SU-DHL-6 (cell line): ENCODE measurements at regions not wholly inside any gene's neighbourhood (a gene's known extent, or its start where the extent isn't known, plus 50 kb on each side); places are given as distances from the start of the nearest gene placed in this dataset.

Source experiments
- H2AFZ ChIP-seq: fragments of 200-600 bp; sonication (generic); 2 replicates; pipeline ENCODE4 v1.6.1; 2014; ENCODE audit warnings: low read depth, mild to moderate bottlenecking, moderate library complexity, mixed read lengths, antibody characterized with exemption, low read length; ENCODE audit not compliant: severe bottlenecking
- H3F3A ChIP-seq: fragments of 200-600 bp; shearing (Covaris generic); 2 replicates; pipeline ENCODE4 v1.6.0; 2016; ENCODE audit warnings: antibody characterized with exemption, mild to moderate bottlenecking; ENCODE audit not compliant: insufficient read depth
- H3K27ac ChIP-seq: fragments of 200-600 bp; sonication (generic); 2 replicates; pipeline ENCODE4 v1.5.1; 2016; ENCODE audit warnings: low read depth, mild to moderate bottlenecking, low read length, moderate library complexity, mixed read lengths
- H3K27me3 ChIP-seq: fragments of 200-600 bp; sonication (generic), shearing (Covaris generic); 2 replicates; pipeline ENCODE4 v1.6.0; 2014; ENCODE audit warnings: mild to moderate bottlenecking, low read length
- H3K36me3 ChIP-seq: fragments of 200-600 bp; sonication (generic); 2 replicates; pipeline ENCODE4 v1.6.1; 2014; ENCODE audit warnings: mild to moderate bottlenecking, low read length, mixed read lengths
- H3K4me2 ChIP-seq: fragments of 300-600, 200-600 bp; shearing (Covaris generic), sonication (generic); 2 replicates; pipeline ENCODE4 v1.6.0; 2014; ENCODE audit warnings: low read length, low read depth, mild to moderate bottlenecking; ENCODE audit not compliant: poor library complexity, severe bottlenecking
- H3K4me3 ChIP-seq: fragments of 200-600 bp; sonication (generic); 2 replicates; pipeline ENCODE4 v1.5.1; 2014; ENCODE audit warnings: antibody characterized with exemption, low read length, mild to moderate bottlenecking, mixed read lengths; ENCODE audit not compliant: insufficient read depth, poor library complexity, severe bottlenecking
- H3K79me2 ChIP-seq: fragments of 200-600 bp; sonication (generic); 2 replicates; pipeline ENCODE4 v1.6.1; 2014; ENCODE audit warnings: mild to moderate bottlenecking, low read length, moderate library complexity; ENCODE audit not compliant: insufficient read depth
- H3K9ac ChIP-seq: fragments of 200-600 bp; sonication (generic); 2 replicates; pipeline ENCODE4 v1.7.0; 2014; ENCODE audit warnings: mild to moderate bottlenecking, low read length
- H3K9me2 ChIP-seq: fragments of 200-600 bp; sonication (generic); replicated peaks from 2 replicates; pipeline ENCODE4 v1.6.1; 2014; ENCODE audit warnings: low read length; ENCODE audit not compliant: insufficient read depth
- H3K9me3 ChIP-seq: fragments of 200-600 bp; sonication (generic); 2 replicates; pipeline ENCODE4 v1.6.1; 2014; ENCODE audit warnings: low read length, mixed read lengths; ENCODE audit not compliant: insufficient read depth
- H4K20me1 ChIP-seq: fragments of 200-600 bp; sonication (generic); 2 replicates; pipeline ENCODE4 v1.6.1; 2014; ENCODE audit warnings: low read depth, mild to moderate bottlenecking, antibody characterized with exemption, low read length, moderate library complexity, mixed read lengths
- EZH2phosphoT487 ChIP-seq: fragments of 200-600 bp; sonication (generic), shearing (Covaris generic); conservative IDR thresholded peaks from 2 replicates; pipeline ENCODE4 v1.6.1; 2018; ENCODE audit warnings: mild to moderate bottlenecking, antibody characterized with exemption, low read length, moderate library complexity, mixed read lengths
- TF ChIP-seq, protein P1 (sequence below): fragments of 200-600 bp; sonication (generic); IDR thresholded peaks from one replicate; pipeline ENCODE4 v1.5.1; 2017; ENCODE audit warnings: antibody characterized with exemption, mild to moderate bottlenecking, low read length, moderate library complexity; ENCODE audit not compliant: insufficient read depth, poor library complexity, severe bottlenecking

- no peaks in the 10 kb centered on the region for H3F3A ChIP-seq
Observed at GRCh38 chr4:28436191-28437080, 1575.8 kb downstream of the STIM2 start.

DNA sequence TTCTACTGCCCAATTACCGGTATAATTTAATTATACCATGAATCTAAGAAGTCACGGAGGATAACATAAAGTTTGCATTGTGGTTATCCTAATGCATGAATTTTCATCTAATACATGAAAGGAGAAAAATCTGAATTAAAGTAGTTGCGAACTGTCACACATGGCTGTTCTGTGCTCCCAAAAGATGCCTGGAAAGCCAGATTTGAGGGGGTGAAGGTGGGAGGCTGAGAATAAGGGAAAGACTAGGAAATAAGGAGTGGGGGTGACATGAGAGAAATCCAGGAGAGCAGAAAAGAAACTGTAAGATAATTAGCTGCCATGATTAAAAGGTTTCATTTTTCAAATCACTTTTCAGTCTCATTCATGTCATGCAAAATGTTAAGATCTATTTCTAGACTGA lies 1582.7 kb downstream of the STIM2 start:
- Histone ChIP-seq H3K9me2 (no peaks in the 10 kb centered on the region), H2AFZ (no peak overlapping the region), H3K4me2 (no peak overlapping the region), H3K27ac (no peak overlapping the region), H3F3A (no peaks in the 10 kb centered on the region), H3K9ac (no peak overlapping the region), H4K20me1 (no peaks in the 10 kb centered on the region), H3K79me2 (no peaks in the 10 kb centered on the region), H3K36me3 (no peaks in the 10 kb centered on the region), H3K9me3 (no peaks in the 10 kb centered on the region), H3K27me3 (no peaks in the 10 kb centered on the region), H3K4me3 (no peak overlapping the region)
- TF ChIP-seq EZH2phosphoT487 = no peak
- TF ChIP-seq, protein P1, sequence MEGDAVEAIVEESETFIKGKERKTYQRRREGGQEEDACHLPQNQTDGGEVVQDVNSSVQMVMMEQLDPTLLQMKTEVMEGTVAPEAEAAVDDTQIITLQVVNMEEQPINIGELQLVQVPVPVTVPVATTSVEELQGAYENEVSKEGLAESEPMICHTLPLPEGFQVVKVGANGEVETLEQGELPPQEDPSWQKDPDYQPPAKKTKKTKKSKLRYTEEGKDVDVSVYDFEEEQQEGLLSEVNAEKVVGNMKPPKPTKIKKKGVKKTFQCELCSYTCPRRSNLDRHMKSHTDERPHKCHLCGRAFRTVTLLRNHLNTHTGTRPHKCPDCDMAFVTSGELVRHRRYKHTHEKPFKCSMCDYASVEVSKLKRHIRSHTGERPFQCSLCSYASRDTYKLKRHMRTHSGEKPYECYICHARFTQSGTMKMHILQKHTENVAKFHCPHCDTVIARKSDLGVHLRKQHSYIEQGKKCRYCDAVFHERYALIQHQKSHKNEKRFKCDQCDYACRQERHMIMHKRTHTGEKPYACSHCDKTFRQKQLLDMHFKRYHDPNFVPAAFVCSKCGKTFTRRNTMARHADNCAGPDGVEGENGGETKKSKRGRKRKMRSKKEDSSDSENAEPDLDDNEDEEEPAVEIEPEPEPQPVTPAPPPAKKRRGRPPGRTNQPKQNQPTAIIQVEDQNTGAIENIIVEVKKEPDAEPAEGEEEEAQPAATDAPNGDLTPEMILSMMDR = no peak

More at GRCh38 chr4:28436191-28437080, 1575.8 kb downstream of the STIM2 start:
- Histone ChIP-seq H2AFZ (no peak overlapping the region), H3K9ac (no peak overlapping the region), H3K79me2 (no peaks in the 10 kb centered on the region), H3K27ac (no peak overlapping the region), H3K27me3 (no peaks in the 10 kb centered on the region), H3K36me3 (no peaks in the 10 kb centered on the region), H3K4me3 (no peak overlapping the region), H3K4me2 (no peak overlapping the region), H4K20me1 (no peaks in the 10 kb centered on the region), H3K9me3 (no peaks in the 10 kb centered on the region), H3K9me2 (no peaks in the 10 kb centered on the region)
- TF ChIP-seq, protein P1 = no peak
- TF ChIP-seq EZH2phosphoT487 = no peak

DNA sequence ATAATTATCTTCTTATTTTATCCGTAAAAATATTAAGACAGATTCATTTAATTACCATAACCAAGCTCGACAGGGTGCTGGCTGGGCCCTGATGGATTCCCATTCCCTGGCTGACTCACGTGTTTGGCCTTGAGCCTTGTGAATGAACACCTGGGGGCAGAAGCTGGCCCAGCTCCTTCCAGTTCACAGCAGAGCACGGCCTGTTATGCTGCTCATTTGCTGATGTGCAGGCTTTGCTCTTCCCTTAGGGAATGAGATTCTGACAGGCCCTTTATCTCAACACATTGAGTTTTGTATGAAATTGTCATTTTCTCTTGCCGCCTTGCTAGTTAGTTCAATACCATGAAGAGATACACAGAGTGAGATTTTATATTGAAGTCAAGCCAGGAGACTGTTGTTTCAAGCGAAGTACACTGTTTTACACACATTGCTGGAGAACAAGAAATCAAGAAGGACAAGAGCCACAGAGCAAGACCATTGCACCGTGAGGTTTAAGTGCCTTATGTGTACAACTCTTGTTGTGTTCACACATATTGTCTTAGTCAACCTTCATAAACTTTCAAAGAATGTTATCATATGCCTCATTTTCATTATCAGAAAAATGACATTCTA lies 1583.3 kb downstream of the STIM2 start:
- no peaks in the 10 kb centered on the region for H3K9me2 ChIP-seq
- no peaks in the 10 kb centered on the region for H3K27me3 ChIP-seq
- H4K20me1 ChIP-seq = no peaks in the 10 kb centered on the region
- no peaks in the 10 kb centered on the region for H3K9me3 ChIP-seq
- H3K4me2 ChIP-seq = no peak overlapping the region
- H3F3A ChIP-seq = no peaks in the 10 kb centered on the region
- H3K79me2 ChIP-seq = no peaks in the 10 kb centered on the region
- no peak overlapping the region for H3K9ac ChIP-seq
- H3K27ac ChIP-seq = no peak overlapping the region
- no peak overlapping the region for H2AFZ ChIP-seq
- no peak overlapping the region for H3K4me3 ChIP-seq
- TF ChIP-seq EZH2phosphoT487 = no peak
- TF ChIP-seq, protein P1 = no peak
- H3K36me3 ChIP-seq = no peaks in the 10 kb centered on the region
